Spleen (tissue), 11 donors: ENCODE measurements at regions not wholly inside any gene's neighbourhood (a gene's known extent, or its start where the extent isn't known, plus 50 kb on each side); places are given as distances from the start of the nearest gene placed in this dataset.

Experiments
- DNase-seq: peaks from one replicate; pipeline ENCODE4 v3.0.0-alpha.2; 2020
- H3K27ac ChIP-seq, 8 donors: fragments of 200-600 bp; sonication (generic) in 7 of 8; 1 replicate in 4 of 8; 2 replicates in 4 of 8; pipeline versions ENCODE4 v1.5.0 to v1.8.0; 2016 to 2021; ENCODE audit warnings: inconsistent platforms in 4 of 8, mild to moderate bottlenecking in 4 of 8, moderate library complexity in 1 of 8
- H3K27me3 ChIP-seq, 7 donors: fragments of 200-600 bp; sonication (generic) in 6 of 7; replicated peaks in 1 of 7; 1 replicate in 4 of 7; 2 replicates in 3 of 7; pipeline versions ENCODE4 v1.5.0 to v1.8.0; 2016 to 2021; ENCODE audit warnings: inconsistent platforms in 3 of 7, mild to moderate bottlenecking in 1 of 7
- H3K36me3 ChIP-seq, 6 donors: fragments of 200-600 bp; sonication (generic) in 5 of 6; 1 replicate in 4 of 6; 2 replicates in 2 of 6; pipeline versions ENCODE4 v1.5.0 to v1.8.0; 2016 to 2021; ENCODE audit warnings: inconsistent platforms in 2 of 6
- H3K4me1 ChIP-seq, 6 donors: fragments of 200-600 bp; sonication (generic) in 5 of 6; 1 replicate in 3 of 6; 2 replicates in 3 of 6; pipeline versions ENCODE4 v1.5.0 to v1.8.0; 2016 to 2021; ENCODE audit warnings: inconsistent platforms in 3 of 6
- H3K4me3 ChIP-seq, 8 donors: fragments of 200-600 bp; sonication (generic) in 7 of 8; 1 replicate in 4 of 8; 2 replicates in 4 of 8; pipeline versions ENCODE4 v1.5.0 to v1.8.0; 2016 to 2021; ENCODE audit warnings: inconsistent platforms in 4 of 8, mild to moderate bottlenecking in 4 of 8, moderate library complexity in 2 of 8
- H3K9me3 ChIP-seq, 8 donors: fragments of 200-600 bp; sonication (generic) in 7 of 8; 1 replicate in 4 of 8; 2 replicates in 4 of 8; pipeline versions ENCODE4 v1.5.0 to v1.8.0; 2016 to 2021; ENCODE audit warnings: inconsistent platforms in 4 of 8
- POLR2A ChIP-seq, 3 donors: fragments of 450-650 bp; IDR thresholded peaks; one replicate each; pipeline ENCODE4 v1.5.1; 2017; ENCODE audit warnings: antibody characterized with exemption in 3 of 3, mild to moderate bottlenecking in 1 of 3
- POLR2AphosphoS5 ChIP-seq, 3 donors: sonication (generic); formaldehyde crosslinking; IDR thresholded peaks; one replicate each; pipeline ENCODE4 v1.5.1; 2017; ENCODE audit warnings: antibody characterized with exemption in 3 of 3
- WGBS, 5 donors: extraction: QIAGEN DNeasy Blood & Tissue Kit in 3 of 5; methylation state at CpG; one replicate each; pipeline versions ENCODE4 v1.1.5 to v1.1.7; 2013 to 2018; 5-methylcytosine and 5-hydroxymethylcytosine counted together
- intact Hi-C: fragments of 100-400 bp; cut with DNase I; formaldehyde crosslinking; loops from one replicate; pipeline ENCODE4 v1.15.0; 2023; ENCODE audit warnings: low total_unique reads
- TF ChIP-seq, protein P1 (sequence below), 11 experiments: fragments of 200-600 bp in 7 of 11; fragments of 450-650 bp in 4 of 11; sonication (generic) in 4 of 11; IDR thresholded peaks in 8 of 11; conservative IDR thresholded peaks in 3 of 11; 1 replicate in 7 of 11; 2 replicates in 4 of 11; pipeline versions ENCODE4 v1.4.0 to v1.8.0; 2016 to 2021; ENCODE audit warnings: antibody characterized with exemption in 11 of 11, inconsistent platforms in 4 of 11, mild to moderate bottlenecking in 1 of 11
- donor health status: healthy with polysubstance abuse.
- donor health status: DM: no; HTN: no; CAD: no; lungs with moderate emphysema.
- donor health status: DM: no; HTN: no; CAD: no.
- donor health status: Bipolar disorder and iron deficiency.
- donor health status: healthy.
- donor health status: DM: no; HTN: no; CAD: no.
- donor health status: DM: yes; HTN: yes; CAD: no.

GRCh38 chr6:144413418-144413817 lies 128.3 kb downstream of the UTRN start:
- Histone ChIP-seq H3K4me3 (no peak overlapping the region), H3K36me3 (peaks cover 0 to 7% (median 0%) of the 10 kb centered on the region in 6 donors), H3K9me3 (no peaks in the 10 kb centered on the region), H3K27me3 (no peaks in the 10 kb centered on the region), H3K4me1 (peaks cover 7 to 68% (median 26%) of the 10 kb centered on the region in 6 donors), H3K27ac (no peak overlapping the region)
- TF ChIP-seq POLR2AphosphoS5 (IDR thresholded peaks at IDR 0.05) (no peak), POLR2A (IDR thresholded peaks at IDR 0.05) (no peak)
- TF ChIP-seq, protein P1, sequence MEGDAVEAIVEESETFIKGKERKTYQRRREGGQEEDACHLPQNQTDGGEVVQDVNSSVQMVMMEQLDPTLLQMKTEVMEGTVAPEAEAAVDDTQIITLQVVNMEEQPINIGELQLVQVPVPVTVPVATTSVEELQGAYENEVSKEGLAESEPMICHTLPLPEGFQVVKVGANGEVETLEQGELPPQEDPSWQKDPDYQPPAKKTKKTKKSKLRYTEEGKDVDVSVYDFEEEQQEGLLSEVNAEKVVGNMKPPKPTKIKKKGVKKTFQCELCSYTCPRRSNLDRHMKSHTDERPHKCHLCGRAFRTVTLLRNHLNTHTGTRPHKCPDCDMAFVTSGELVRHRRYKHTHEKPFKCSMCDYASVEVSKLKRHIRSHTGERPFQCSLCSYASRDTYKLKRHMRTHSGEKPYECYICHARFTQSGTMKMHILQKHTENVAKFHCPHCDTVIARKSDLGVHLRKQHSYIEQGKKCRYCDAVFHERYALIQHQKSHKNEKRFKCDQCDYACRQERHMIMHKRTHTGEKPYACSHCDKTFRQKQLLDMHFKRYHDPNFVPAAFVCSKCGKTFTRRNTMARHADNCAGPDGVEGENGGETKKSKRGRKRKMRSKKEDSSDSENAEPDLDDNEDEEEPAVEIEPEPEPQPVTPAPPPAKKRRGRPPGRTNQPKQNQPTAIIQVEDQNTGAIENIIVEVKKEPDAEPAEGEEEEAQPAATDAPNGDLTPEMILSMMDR (IDR thresholded peaks at IDR 0.05 in 8 of 11, conservative IDR thresholded peaks at IDR 0.05 in 3 of 11), result no peak
- intact Hi-C loops, result no loop called here
- DNase-seq, result no peak
- 77 to 90% (median 83%) methylated on average over 4 of the region's 4 CpGs for WGBS, 5 donors

- no peak for TF ChIP-seq POLR2AphosphoS5 (IDR thresholded peaks at IDR 0.05)
- TF ChIP-seq, protein P1 (IDR thresholded peaks at IDR 0.05 in 8 of 11, conservative IDR thresholded peaks at IDR 0.05 in 3 of 11), result no peak
- 94 to 99% (median 96%) methylated on average over 3 of the region's 3 CpGs for WGBS, 5 donors
These were observed 129.9 kb downstream of the UTRN start for GRCh38 chr6:144415014-144415413.

DNA sequence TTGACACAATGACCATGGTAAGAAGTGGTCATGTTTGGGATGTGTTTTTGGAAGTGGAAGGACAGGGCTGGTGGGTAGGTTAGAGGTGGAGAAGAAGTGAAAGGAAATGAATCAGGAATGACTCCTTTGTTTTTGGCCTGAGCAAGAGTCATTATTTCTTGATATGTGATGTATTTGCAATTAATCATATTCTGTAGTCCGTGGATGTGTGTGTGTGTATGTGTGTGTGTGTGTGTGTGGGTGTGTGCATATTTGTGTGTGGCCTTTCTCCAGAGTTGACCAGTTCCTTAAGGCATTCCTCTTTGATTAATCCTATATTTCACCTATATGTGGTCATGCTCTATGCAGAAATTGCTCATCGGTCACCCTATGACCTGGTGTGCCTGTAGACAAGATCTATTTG lies 130.7 kb downstream of the UTRN start:
- TF ChIP-seq, protein P1 (IDR thresholded peaks at IDR 0.05 in 8 of 11, conservative IDR thresholded peaks at IDR 0.05 in 3 of 11), result no peak
- no peak for TF ChIP-seq POLR2A (IDR thresholded peaks at IDR 0.05)
- TF ChIP-seq POLR2AphosphoS5 (IDR thresholded peaks at IDR 0.05), result no peak
- Histone ChIP-seq H3K9me3 (no peaks in the 10 kb centered on the region), H3K27me3 (no peaks in the 10 kb centered on the region), H3K4me1 (peaks cover 7 to 81% (median 39%) of the 10 kb centered on the region in 6 donors), H3K4me3 (no peak overlapping the region), H3K27ac (no peak overlapping the region), H3K36me3 (no peaks in the 10 kb centered on the region)
- WGBS, 5 donors, result 82 to 94% (median 84%) methylated on average over 2 of the region's 2 CpGs
- no peak for DNase-seq
- intact Hi-C loops, result no loop called here

More at GRCh38 chr6:144415014-144415413, 129.9 kb downstream of the UTRN start:
- Histone ChIP-seq H3K27ac (no peak overlapping the region), H3K9me3 (no peaks in the 10 kb centered on the region), H3K27me3 (no peaks in the 10 kb centered on the region), H3K36me3 (peaks cover 0 to under 1% (median 0%) of the 10 kb centered on the region in 6 donors), H3K4me1 (peaks cover 7 to 75% (median 37%) of the 10 kb centered on the region in 6 donors), H3K4me3 (no peak overlapping the region)
- DNase-seq, result no peak
- intact Hi-C loops, result no loop called here

- TF ChIP-seq, protein P1 (IDR thresholded peaks at IDR 0.05 in 8 of 11, conservative IDR thresholded peaks at IDR 0.05 in 3 of 11), result no peak
- TF ChIP-seq POLR2A (IDR thresholded peaks at IDR 0.05) (no peak), POLR2AphosphoS5 (IDR thresholded peaks at IDR 0.05) (no peak)
- Histone ChIP-seq H3K27me3 (no peaks in the 10 kb centered on the region), H3K9me3 (no peaks in the 10 kb centered on the region), H3K4me1 (peaks cover 6 to 81% (median 36%) of the 10 kb centered on the region in 6 donors), H3K36me3 (no peaks in the 10 kb centered on the region), H3K4me3 (no peak overlapping the region), H3K27ac (no peak overlapping the region)
- DNase-seq, result no peak
- 72 to 97% (median 95%) methylated on average over 4 of the region's 4 CpGs for WGBS, 5 donors
- intact Hi-C loops, result no loop called here
These were observed 131.1 kb downstream of the UTRN start for GRCh38 chr6:144416244-144416643.
